Omental fat pad (tissue), 3 donors: ENCODE measurements at regions not wholly inside any gene's neighbourhood (a gene's known extent, or its start where the extent isn't known, plus 50 kb on each side); places are given as distances from the start of the nearest gene placed in this dataset.

Experiments
- ATAC-seq: fragments of 150-250 bp; one replicate; pipeline ENCODE4 v1.9.1; 2016; ENCODE audit warnings: mild to moderate bottlenecking, moderate library complexity; ENCODE audit not compliant: low FRiP score
- DNase-seq: peaks from one replicate; pipeline ENCODE4 v3.0.0-alpha.2; 2019; ENCODE audit warnings: low spot score
- CTCF ChIP-seq, 3 donors: fragments of 450-650 bp; IDR thresholded peaks; one replicate each; pipeline ENCODE4 v1.5.1; 2016 to 2017; ENCODE audit warnings: antibody characterized with exemption in 3 of 3, mild to moderate bottlenecking in 3 of 3, moderate library complexity in 2 of 3

- ATAC-seq = no peak
- DNase-seq = no peak
- no peak for TF ChIP-seq CTCF (IDR thresholded peaks at IDR 0.05)
These were observed 1544.9 kb upstream of the WWC1 start for GRCh38 chr5:166746506-166746905.

- TF ChIP-seq CTCF (IDR thresholded peaks at IDR 0.05) = no peak
- ATAC-seq = no peak
- DNase-seq = no peak
These were observed 1541.1 kb upstream of the WWC1 start for GRCh38 chr5:166750376-166750775.

- TF ChIP-seq CTCF (IDR thresholded peaks at IDR 0.05) = no peak
- no peak for DNase-seq
- no peak for ATAC-seq
These were observed 1533.3 kb upstream of the WWC1 start for GRCh38 chr5:166758151-166758550.

GRCh38 chr5:166767858-166768257 is 1523.6 kb upstream of the WWC1 start:
- TF ChIP-seq CTCF (IDR thresholded peaks at IDR 0.05) = no peak
- no peak for DNase-seq
- ATAC-seq = no peak

- no peak for TF ChIP-seq CTCF (IDR thresholded peaks at IDR 0.05)
- no peak for DNase-seq
- ATAC-seq = no peak
These were observed 1522.9 kb upstream of the WWC1 start for GRCh38 chr5:166768536-166768935.

- DNase-seq = no peak
- peak; percentile 80 for ATAC-seq
- TF ChIP-seq CTCF (IDR thresholded peaks at IDR 0.05) = no peak
These were observed 1518.7 kb upstream of the WWC1 start for GRCh38 chr5:166772770-166773169.

- ATAC-seq = no peak
These were observed 1509.7 kb upstream of the WWC1 start for GRCh38 chr5:166781737-166782136.

More at GRCh38 chr5:166781737-166782136, 1509.7 kb upstream of the WWC1 start:
- no peak for TF ChIP-seq CTCF (IDR thresholded peaks at IDR 0.05)
- DNase-seq = no peak
